HK-2 (cell line): ENCODE measurements at regions not wholly inside any gene's neighbourhood (a gene's known extent, or its start where the extent isn't known, plus 50 kb on each side); places are given as distances from the start of the nearest gene placed in this dataset.
"Not testable (repeated sequence)": the region's sequence is repeated elsewhere in the genome, so short reads cannot be mapped to it uniquely, and the experiment has no call there.

Source experiments
- DNase-seq: peaks from one replicate; pipeline ENCODE4 v3.0.0-alpha.2; 2018; ENCODE audit not compliant: unreplicated experiment

- DNase-seq: no peak
Observed at GRCh38 chr5:142542078-142542477, 143.8 kb downstream of the FGF1 start.

- no peak for DNase-seq
Observed at GRCh38 chr5:142540922-142541422, 144.9 kb downstream of the FGF1 start.

GRCh38 chr5:142539154-142539740 is 146.6 kb downstream of the FGF1 start:
- no peak for DNase-seq

GRCh38 chr5:142537938-142538337 is 148.0 kb downstream of the FGF1 start:
- no peak for DNase-seq

- DNase-seq: no peak
Observed at GRCh38 chr5:142532781-142533176, 153.1 kb downstream of the FGF1 start.

GRCh38 chr5:142531977-142532780 is 153.7 kb downstream of the FGF1 start:
- no peak for DNase-seq

GRCh38 chr5:142530904-142531303 is 155.0 kb downstream of the FGF1 start:
- no peak for DNase-seq

- DNase-seq: no peak
Observed at GRCh38 chr5:142529626-142530278, 156.1 kb downstream of the FGF1 start.

GRCh38 chr5:142527664-142528295 is 158.1 kb downstream of the FGF1 start:
- no peak for DNase-seq

- no peak for DNase-seq
Observed at GRCh38 chr5:142527234-142527633, 158.7 kb downstream of the FGF1 start.

GRCh38 chr5:142522983-142523382 is 162.9 kb downstream of the FGF1 start:
- no peak for DNase-seq

GRCh38 chr5:142521706-142522105 is 164.2 kb downstream of the FGF1 start:
- DNase-seq: no peak

- no peak for DNase-seq
Observed at GRCh38 chr5:142520885-142521284, 165.0 kb downstream of the FGF1 start.

GRCh38 chr5:142519913-142520312 is 166.0 kb downstream of the FGF1 start:
- DNase-seq: not testable (repeated sequence)

GRCh38 chr5:142517840-142518239 is 168.1 kb downstream of the FGF1 start:
- no peak for DNase-seq

GRCh38 chr5:142516732-142517131 is 169.2 kb downstream of the FGF1 start:
- DNase-seq: no peak

- DNase-seq: no peak
Observed at GRCh38 chr5:142515036-142515435, 170.9 kb downstream of the FGF1 start.

GRCh38 chr5:142514196-142514595 is 171.7 kb downstream of the FGF1 start:
- DNase-seq: no peak

- DNase-seq: peak; percentile 58
Observed at GRCh38 chr5:142512043-142513042, 173.5 kb downstream of the FGF1 start.

- DNase-seq: no peak
Observed at GRCh38 chr5:142511358-142511757, 174.5 kb downstream of the FGF1 start.

- no peak for DNase-seq
Observed at GRCh38 chr5:142509026-142509425, 176.9 kb downstream of the FGF1 start.
